SKM-1 (cell line): ENCODE measurements at regions not wholly inside any gene's neighbourhood (a gene's known extent, or its start where the extent isn't known, plus 50 kb on each side); places are given as distances from the start of the nearest gene placed in this dataset.
"Not testable (repeated sequence)": the region's sequence is repeated elsewhere in the genome, so short reads cannot be mapped to it uniquely, and the experiment has no call there.

Experiments used
- DNase-seq: peaks from one replicate; lab custom pipeline; 2025; ENCODE audit not compliant: unreplicated experiment; lab: John Stamatoyannopoulos, UW

DNA sequence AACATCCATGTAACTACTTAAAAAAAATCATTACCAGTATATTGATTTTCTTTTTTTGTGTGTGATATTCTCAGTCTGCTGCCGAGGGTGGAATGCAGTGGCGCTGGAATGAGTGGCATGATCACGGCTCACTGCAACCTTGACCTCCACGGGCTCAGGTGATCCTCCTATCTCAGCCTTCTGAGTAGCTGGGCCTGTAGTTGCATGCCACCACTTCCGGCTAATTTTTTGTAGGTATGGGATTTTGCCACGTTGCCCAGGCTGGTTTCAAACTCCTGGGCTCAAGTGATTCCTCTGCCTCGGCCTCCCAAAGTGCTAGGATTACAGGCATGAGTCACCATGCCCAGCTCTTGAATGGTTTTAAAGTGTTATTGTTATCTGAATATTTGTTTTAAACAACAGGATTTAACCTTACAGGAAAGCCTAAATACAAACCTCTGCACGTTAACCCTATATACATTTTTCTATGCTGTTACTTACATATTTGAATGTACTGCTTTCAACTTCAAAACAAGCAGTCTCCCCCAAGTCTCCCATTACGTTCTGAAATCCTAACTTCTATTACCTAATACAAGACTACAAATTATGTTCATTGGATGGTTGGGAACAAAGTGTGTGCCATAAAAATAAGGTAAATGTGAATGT, 61.7 kb downstream of the KPNA2 start:
- DNase-seq, result no peak

DNA sequence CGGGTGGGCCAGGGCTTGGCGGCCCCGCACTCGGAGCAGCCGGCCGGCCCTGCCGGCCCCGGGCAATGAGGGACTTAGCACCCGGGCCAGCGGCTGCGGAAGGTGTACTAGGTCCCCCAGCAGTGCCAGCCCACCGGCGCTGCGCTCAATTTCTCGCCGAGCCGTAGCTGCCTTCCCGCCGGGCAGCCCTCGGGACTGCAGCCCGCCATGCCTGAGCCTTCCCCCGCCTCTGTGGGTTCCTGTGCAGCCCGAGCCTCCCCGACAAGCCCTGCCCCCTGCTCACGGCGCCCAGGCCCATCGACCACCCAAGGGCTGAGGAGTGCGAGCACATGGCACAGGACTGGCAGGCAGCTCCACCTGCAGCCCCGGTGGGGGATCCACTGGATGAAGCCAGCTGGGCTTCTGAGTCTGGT, 63.8 kb downstream of the KPNA2 start:
- not testable (repeated sequence) for DNase-seq

DNA sequence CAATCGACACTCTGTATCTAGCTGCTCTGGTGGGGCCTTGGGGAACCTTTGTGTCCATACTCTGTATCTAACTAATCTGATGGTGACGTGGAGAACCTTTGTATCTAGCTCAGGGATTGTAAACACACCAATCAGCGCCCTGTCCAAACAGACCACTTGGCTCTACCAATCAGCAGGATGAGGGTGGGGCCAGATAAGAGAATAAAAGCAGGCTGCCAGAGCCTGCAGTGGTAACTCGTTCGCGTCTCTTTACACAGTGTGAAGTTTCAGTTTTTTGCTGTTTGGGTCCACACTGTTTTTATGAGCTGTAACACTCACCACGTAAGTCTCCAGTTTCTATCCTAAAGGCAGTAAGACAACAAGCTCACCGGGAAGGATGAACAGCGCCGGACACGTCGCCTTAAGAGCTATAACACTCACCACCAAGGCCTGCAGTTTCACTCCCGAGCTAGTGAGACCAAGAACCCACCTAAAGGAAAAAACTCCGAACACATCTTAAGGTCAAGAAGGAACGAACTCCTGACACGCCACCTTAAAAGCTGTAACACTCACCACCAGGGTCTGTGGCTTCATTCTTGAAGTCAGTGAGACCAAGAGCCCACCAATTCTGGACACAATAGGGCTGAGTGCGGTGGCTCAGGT, 64.6 kb downstream of the KPNA2 start:
- DNase-seq, result no peak

DNA sequence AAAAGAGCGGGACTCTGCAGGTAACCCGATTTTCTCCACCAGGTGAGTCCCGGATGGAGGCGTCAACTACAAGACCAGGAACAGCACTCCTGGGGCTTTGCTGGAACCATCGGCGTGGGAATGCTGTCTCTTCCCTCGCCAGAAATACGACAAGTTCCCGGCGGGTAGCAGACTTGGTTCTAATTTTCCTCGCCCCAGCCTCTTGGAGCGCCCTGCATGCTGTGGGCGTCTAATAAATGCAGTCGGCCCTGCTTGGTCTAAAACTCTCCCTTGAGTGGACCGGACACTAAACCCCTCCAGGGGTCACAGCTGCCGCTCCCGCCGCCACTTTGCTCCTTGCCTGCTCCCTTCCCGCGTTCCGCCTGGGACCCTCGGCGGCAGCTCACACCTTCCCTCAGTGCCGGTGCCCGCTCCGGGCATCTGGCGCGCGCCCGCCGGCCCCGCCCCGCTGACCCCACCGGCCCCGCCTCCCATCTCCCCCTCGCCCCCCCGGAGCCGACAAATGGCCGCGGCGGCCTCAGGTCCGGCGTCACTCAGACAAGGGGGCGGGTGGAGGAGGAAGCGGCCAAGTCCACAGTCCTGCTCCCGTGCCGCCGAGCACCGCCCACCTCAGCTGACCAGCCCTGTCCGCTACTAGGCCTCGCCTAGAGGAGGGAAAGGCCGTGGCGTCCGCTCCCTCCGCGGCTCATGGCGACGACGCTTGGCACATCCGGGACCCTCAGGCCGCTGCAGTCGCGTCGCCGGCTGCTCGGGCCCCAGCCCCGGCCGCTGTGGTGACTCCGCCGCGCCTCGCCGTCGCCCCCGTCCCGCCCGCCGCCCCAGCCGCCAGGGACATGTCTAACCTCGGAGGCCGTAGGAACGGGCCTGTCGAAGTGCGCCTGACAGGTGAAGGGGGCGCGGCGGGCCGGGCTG, 65.8 kb downstream of the KPNA2 start:
- peak; percentile 36 for DNase-seq

DNA sequence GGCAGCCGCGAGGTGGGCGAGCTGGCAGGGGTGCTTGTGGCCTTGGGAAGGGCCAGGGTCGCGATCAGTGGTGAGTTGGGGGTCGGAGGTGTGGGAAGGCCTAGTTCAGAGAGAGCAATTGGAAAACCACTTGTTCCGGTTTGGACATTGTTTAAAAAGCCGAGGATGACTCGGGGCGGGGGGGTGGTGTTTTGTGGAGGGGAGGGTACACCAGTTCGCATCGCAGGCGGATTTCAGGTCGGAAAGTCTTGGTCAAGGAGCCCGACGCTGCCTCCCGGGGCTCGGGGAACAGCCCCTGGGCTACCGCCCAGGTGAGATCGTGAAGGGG, 66.4 kb downstream of the KPNA2 start:
- no peak for DNase-seq

DNA sequence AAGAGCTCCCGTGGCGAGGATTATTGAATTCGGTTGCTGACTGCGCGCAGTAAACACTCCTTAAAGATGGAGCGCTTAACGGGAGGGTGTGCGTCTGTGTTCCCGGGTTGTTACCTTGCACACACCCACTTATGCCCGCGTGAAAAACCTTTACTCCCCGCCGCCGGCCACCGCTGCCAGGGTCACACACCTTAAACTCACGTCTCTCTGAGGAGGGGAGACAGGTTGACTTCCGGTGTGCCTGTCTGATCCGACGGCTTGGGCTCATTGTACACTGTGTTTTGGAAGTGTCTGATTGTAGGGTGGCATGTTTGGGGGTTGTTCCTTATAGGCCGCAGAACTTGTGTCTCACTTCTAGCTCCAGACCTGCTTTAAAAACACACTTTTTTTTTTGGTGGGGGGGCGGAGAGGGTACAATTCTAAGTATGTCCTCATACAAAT, 66.8 kb downstream of the KPNA2 start:
- no peak for DNase-seq

DNA sequence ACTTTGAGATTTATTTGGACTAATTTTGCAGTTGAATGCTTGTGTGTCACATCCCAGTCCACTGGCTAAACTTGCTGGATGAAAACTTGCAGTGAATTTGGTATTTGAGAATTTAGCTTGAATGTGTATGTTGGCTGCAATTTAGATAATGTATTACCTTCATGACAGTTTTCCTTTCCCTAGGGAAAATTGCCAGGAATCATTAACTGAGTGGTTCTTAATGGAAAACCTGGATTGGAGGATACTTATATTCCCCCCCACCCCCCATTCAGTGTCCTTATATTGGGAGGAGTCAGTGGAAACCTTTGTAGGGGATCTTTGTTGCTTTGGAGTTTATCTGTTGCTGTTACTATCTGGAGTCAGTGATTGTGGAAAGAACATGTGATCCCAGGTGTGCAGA, 67.6 kb downstream of the KPNA2 start:
- no peak for DNase-seq

DNA sequence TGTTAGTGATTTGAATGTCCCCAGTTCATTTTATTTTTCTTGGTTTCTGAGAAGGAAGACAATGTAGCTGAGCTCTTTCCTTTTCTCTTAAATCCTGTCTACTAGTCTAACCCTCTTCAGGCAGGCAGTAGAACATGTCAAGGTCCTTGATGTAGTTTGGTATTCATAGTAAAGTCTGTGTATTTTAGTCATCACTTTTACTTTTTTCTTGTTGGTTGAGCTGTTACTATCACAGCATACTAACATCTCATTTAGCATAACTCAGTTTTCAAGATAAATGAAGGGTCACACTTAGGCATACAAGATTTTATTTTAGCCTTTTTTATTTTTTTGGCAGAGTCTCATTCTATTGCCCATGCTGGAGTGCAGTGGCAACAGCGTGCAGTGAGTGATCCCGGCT, 70.5 kb downstream of the KPNA2 start:
- no peak for DNase-seq

DNA sequence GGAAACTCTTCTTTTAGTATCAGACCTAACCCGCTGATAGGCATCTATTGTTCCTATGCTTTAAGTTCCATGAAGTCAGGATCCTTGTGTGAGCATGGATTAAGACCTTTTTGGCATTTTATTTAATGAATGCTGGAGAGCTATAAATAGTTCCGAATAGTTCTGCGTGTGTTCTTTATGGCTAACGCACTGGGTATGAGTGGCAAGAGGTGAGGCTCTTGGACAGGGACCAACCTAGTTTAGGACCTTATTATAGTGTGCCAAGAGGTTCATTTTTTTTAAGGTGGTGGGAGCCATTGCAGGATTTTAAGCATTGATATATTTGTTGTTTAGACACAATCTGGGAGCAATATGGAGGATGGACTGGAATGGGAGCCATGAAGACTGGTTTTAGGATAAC, 71.8 kb downstream of the KPNA2 start:
- DNase-seq, result no peak

DNA sequence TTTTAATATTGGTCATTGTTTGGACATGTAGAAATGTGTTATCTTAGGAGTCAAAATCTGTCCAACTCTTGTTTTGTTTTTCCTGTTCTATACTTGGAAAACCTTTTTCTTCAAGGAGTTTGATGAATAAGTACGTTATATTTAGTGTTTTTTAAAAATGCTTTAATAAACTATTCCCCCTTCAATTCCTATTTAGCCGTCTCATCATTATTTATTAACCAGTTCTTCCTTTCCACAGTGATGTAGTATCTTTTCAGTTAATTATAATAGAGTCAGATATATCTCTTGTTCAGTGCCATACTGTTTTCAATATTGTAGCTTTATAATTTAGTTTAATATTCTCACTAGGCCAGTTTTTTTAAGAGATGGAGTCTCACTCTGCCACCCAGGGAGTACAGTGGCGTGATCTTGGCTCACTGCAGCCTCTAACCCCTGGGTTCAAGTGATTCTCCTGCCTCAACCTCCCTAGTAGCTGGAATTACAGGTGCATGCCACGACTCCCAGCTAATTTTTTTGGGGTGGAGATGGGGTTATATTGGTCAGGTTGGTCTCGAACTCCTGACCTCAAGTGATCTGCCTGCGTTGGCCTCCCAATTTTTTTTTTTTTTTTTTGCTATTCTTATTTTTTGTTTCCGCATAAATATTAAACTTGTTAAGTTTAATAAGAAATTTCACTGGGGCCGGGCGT, 72.9 kb downstream of the KPNA2 start:
- no peak for DNase-seq

DNA sequence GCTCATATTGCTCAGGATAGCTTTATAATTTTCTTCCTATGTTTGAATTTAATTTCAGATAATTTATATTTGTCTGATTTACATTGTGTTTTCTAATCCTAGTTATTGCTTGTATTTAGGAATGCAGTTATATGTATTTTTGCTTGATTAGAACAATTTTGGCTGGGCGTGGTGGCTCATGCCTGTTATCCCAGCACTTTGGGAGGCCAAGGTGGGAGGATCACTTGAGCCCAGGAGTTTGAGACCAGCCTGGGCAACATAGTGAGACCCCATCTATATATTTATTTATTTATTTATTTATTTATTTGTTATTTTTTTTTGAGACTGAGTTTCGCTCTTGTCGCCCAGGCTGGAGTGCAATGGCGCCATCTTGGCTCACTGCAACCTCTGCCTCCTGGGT, 73.9 kb downstream of the KPNA2 start:
- not testable (repeated sequence) for DNase-seq

DNA sequence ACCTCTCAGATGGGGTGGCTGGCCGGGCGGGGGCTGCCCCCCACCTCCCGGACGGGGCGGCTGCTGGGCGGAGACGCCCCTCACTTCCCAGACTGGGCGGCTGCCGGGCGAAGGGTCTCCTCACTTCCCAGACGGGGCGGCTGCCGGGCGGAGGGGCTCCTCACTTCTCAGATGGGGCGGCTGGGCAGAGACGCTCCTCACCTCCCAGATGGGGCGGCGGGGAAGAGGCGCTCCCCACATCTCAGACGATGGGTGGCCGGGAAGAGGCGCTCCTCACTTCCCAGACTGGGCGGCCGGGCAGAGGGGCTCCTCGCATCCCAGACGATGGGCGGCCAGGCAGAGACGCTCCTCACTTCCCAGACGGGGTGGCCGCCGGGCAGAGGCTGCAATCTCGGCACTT, 80.7 kb downstream of the KPNA2 start:
- DNase-seq, result not testable (repeated sequence)

DNA sequence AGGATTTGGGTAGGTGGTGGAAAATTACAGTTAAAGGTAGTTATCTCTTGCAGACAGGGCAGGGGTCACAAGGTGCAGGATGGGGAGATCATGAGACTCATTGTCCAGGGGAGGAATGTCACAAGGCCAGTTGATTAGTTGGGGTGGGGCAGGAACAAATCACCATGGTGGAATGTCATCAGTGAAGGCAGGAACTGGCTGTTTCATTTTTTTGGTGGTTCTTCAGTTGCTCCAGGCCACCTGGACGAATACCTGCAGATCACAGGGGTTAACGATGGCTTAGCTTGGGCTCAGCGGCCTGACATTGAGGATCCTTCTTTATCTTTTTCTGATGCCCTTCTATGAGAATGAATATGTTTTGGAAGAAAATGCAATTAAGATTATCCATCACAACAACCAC, 87.1 kb downstream of the KPNA2 start:
- no peak for DNase-seq

DNA sequence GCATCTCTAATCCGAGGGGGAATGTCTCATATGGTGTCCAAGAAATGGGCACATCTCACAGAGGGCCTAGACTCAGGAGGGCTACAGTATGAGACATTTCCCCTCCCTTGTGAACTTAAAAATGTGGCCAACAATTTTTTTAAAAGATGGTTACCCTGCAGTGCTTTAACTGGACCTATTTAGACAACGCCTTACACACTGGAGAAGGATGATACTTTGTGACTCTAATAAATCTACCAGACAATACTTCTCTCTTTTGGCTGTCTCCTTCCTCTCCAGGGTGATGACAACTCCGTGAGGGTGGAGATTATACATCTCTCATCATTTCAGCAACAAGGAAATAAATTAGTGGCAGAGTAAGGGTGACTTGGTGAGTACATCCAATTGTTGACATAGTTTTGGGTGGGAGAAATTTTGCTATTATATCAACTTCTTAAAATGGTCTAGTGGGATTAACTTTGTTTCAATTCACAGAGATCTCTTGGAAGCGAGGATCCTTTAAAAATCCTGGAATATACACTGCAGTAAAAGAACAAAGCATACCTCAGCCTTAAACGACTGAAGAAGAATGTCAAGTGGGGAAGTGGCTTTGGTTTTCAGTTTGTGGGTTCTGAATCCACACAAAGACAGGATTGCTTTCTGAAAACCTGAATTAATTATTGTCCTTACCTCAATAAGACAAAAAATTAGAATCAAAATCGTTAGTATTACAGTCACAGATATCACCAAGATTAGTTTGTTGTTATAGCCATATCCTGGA, 89.8 kb downstream of the KPNA2 start:
- no peak for DNase-seq

DNA sequence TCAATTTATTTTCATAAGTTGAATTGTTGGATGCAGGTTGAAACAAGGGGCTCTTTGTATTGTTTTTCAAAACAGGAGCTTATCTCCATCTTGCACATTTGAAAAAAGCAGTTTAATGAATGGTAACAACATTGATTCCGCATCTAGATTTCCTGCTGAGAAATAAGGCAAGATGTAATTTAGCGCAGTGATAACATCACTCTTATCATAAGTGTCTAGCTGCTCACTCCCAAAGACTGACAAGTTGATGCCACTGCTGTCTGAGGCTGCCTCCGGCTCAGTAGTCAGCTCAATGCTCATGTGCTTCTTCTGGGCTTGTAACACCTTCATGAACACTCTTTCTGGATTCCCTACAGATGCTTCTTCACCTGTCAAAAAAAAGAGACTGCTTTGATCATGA, 92.4 kb downstream of the KPNA2 start:
- no peak for DNase-seq

DNA sequence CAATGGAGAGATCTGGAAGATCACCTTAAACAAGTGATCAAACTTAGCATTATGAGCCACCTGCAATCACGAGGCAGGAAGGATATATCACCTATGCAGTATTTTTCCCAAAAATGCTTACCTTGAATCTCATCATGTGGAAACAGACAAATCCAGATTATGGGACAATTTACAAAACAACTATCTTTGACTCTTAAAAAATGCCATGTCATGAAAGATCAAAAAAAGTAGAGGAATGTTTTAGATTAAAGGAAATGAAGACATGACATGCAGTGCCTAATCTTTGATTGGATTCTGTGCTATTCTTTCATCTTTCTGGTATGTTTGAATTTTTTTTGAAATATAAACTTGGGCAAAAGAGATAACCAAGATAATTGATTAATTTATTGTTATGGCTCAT, 95.9 kb downstream of the KPNA2 start:
- DNase-seq, result no peak

DNA sequence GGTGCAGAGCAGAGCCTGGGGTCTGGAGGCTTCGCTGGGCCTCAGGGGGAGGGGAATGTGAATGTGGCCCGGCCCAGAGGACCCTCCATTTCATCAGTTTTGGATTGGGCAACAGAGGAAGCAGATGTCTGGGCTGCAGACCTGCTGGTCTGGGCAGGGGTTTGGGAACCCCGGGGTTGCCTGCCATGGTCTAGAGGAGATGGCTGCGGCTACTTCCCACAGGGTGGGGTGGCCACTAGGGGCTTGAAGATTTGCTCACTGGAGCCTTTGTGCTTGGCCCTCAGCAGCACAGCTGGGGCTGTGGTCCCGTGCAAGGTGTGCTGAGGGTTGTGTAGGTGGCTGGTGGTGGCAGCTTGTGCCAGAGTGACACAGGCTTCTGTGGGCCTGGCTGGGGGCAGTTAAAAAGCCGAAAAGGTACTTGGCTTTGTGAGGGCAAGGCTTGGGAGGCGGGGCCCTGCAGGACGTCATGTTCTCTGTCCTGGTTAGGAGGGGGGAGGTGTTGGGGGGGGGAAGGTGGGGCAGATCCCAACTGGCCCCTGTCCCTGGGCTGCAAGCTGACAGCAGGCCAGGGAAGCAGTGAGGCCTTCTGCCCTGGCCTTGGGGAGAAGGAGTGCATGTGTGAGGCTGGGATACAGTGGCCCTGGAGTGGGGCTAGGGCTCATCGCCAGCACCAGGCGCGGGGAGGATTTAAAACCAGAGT, 98.0 kb downstream of the KPNA2 start:
- DNase-seq, result no peak

DNA sequence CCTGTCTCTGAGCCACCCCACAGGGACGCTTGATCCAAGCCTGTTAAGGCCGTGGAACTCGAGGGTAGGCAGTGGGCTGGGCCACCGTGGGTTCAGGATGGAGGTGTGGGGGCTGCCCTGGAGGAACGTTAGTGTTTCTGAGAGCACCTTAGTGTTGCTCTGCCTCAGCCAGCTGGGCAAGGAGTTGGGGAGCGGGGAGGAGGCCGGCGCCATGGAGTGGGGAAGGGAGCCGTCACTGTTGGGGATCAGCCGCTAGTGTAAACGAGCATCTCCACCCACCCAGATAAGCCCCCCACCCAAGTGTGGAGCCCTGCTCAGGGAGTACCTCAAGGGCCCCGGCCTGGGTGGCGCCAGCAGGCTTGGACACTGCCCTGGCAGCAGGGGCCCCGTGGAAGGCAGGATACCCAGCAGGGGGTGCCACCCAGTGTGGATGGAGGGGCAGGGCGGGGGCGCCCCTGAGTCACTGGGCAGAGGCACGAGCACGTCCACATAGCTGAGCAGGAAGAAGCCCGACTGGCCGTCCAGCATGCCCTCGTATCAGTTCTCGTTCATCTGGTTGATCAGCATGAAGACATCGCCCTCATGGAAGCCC, 98.6 kb downstream of the KPNA2 start:
- DNase-seq, result no peak

DNA sequence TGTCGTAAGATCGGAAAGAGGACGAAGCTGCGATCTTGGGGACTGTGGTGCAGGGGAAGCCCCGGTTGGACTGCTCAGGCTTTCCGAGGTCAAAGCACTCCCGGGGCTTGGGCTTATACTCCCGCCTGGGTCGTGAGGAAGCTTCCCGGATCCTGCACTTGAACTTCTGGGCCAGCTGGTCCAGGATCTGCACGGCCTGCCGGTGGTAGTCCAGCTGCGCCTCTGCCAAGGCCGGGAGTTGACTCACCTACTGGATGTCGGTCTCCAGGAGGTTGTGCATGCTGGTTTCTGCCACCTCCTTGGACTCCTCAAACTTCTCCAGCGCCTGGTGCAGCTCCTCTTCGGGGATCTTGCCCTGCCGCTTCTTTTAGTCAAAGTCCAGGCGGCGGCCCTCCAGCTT, 99.2 kb downstream of the KPNA2 start:
- DNase-seq, result no peak
